Astrocyte (in vitro differentiated cells and primary cell): ENCODE measurements at regions not wholly inside any gene's neighbourhood (a gene's known extent, or its start where the extent isn't known, plus 50 kb on each side); places are given as distances from the start of the nearest gene placed in this dataset.

Source experiments
- DNase-seq: peaks from one replicate; pipeline ENCODE4 v3.0.0-alpha.2; 2010; ENCODE audit warnings: low read depth
- FAIRE-seq: peaks from 2 replicates; lab custom pipeline; 2011; peaks lifted over from hg19 to GRCh38; lab: Jason Lieb, UNC
- H2AFZ ChIP-seq: 2 replicates; pipeline ENCODE4 v1.6.0; 2012; ENCODE audit warnings: low read depth, low read length, inconsistent platforms
- H3K27ac ChIP-seq: 2 replicates; pipeline ENCODE4 v1.5.1; 2011; ENCODE audit warnings: low read depth, low read length, inconsistent platforms
- H3K27me3 ChIP-seq: 2 replicates; pipeline ENCODE4 v1.6.0; 2011; ENCODE audit warnings: low read length, inconsistent platforms; ENCODE audit not compliant: insufficient read depth
- H3K36me3 ChIP-seq: 2 replicates; pipeline ENCODE4 v1.5.1; 2011; ENCODE audit warnings: low read length, inconsistent platforms; ENCODE audit not compliant: insufficient read depth
- H3K4me1 ChIP-seq: 2 replicates; pipeline ENCODE4 v1.5.1; 2011; ENCODE audit warnings: low read length, inconsistent platforms; ENCODE audit not compliant: insufficient read depth
- H3K4me2 ChIP-seq: 2 replicates; pipeline ENCODE4 v1.6.0; 2012; ENCODE audit warnings: low read length, inconsistent platforms
- H3K4me3 ChIP-seq: 2 replicates; pipeline ENCODE4 v1.5.1; 2011; ENCODE audit warnings: low read depth, mild to moderate bottlenecking, low read length, inconsistent platforms; ENCODE audit not compliant: insufficient read depth
- H3K79me2 ChIP-seq: 2 replicates; pipeline ENCODE4 v1.6.0; 2012; ENCODE audit warnings: mild to moderate bottlenecking, low read length, inconsistent platforms; ENCODE audit not compliant: insufficient read depth
- H3K9ac ChIP-seq: 2 replicates; pipeline ENCODE4 v1.6.0; 2012; ENCODE audit warnings: mild to moderate bottlenecking, low read length, inconsistent platforms
- H3K9me3 ChIP-seq: 2 replicates; pipeline ENCODE4 v1.5.1; 2012; ENCODE audit warnings: low read depth, mild to moderate bottlenecking, low read length, inconsistent platforms; ENCODE audit not compliant: insufficient read depth
- H4K20me1 ChIP-seq: 2 replicates; pipeline ENCODE4 v1.6.0; 2012; ENCODE audit warnings: low read length, inconsistent platforms; ENCODE audit not compliant: insufficient read depth
- H3K27ac Mint-ChIP-seq: one replicate; pipeline ENCODE4 v1.8.0; 2021; ENCODE audit warnings: mild to moderate bottlenecking, mixed read lengths; ENCODE audit not compliant: unreplicated experiment
- H3K27me3 Mint-ChIP-seq: one replicate; pipeline ENCODE4 v1.8.0; 2021; ENCODE audit warnings: low read depth, mixed read lengths; ENCODE audit not compliant: unreplicated experiment
- H3K36me3 Mint-ChIP-seq: one replicate; pipeline ENCODE4 v1.8.0; 2021; ENCODE audit warnings: low read depth, mixed read lengths; ENCODE audit not compliant: unreplicated experiment
- H3K4me1 Mint-ChIP-seq: one replicate; pipeline ENCODE4 v1.8.0; 2021; ENCODE audit warnings: low read depth, mixed read lengths; ENCODE audit not compliant: unreplicated experiment
- H3K4me3 Mint-ChIP-seq: one replicate; pipeline ENCODE4 v1.8.0; 2021; ENCODE audit warnings: mild to moderate bottlenecking, moderate library complexity, mixed read lengths; ENCODE audit not compliant: unreplicated experiment
- H3K9me3 Mint-ChIP-seq: one replicate; pipeline ENCODE4 v1.8.0; 2021; ENCODE audit warnings: mild to moderate bottlenecking, mixed read lengths; ENCODE audit not compliant: unreplicated experiment
- CTCF ChIP-seq: IDR thresholded peaks from 2 replicates; pipeline ENCODE4 v1.5.1; 2011; ENCODE audit warnings: low read depth, mild to moderate bottlenecking, inconsistent platforms, low read length, moderate library complexity; ENCODE audit not compliant: insufficient read depth
- EZH2 ChIP-seq: IDR thresholded peaks from 2 replicates; pipeline ENCODE4 v1.6.1; 2012; ENCODE audit warnings: mild to moderate bottlenecking, low read length, inconsistent platforms; ENCODE audit not compliant: insufficient read depth

- Histone ChIP-seq H3K4me3 (no peak overlapping the region), H4K20me1 (no peaks in the 10 kb centered on the region), H3K4me2 (no peak overlapping the region), H3K36me3 (no peaks in the 10 kb centered on the region), H2AFZ (no peak overlapping the region), H3K9me3 (no peaks in the 10 kb centered on the region), H3K79me2 (no peaks in the 10 kb centered on the region), H3K27ac (no peak overlapping the region), H3K4me1 (no peaks in the 10 kb centered on the region), H3K27me3 (no peaks in the 10 kb centered on the region), H3K9ac (no peak overlapping the region)
- Mint-ChIP-seq H3K4me1 (peaks cover 3% of the 10 kb centered on the region), H3K27ac (no peak overlapping the region), H3K9me3 (no peaks in the 10 kb centered on the region), H3K36me3 (no peaks in the 10 kb centered on the region), H3K27me3 (peaks cover 28% of the 10 kb centered on the region), H3K4me3 (no peak overlapping the region)
- no peak for FAIRE-seq
- no peak for TF ChIP-seq CTCF
- TF ChIP-seq EZH2: no peak
- no peak for DNase-seq
Observed at GRCh38 chr5:61622156-61622555, 290.1 kb downstream of the ZSWIM6 start.

GRCh38 chr5:61623401-61624069 lies 291.5 kb downstream of the ZSWIM6 start:
- no peak overlapping the region for H3K4me3 ChIP-seq
- peaks cover 3% of the 10 kb centered on the region for H3K4me1 Mint-ChIP-seq
- no peak overlapping the region for H3K4me3 Mint-ChIP-seq
- H3K4me2 ChIP-seq: no peak overlapping the region
- FAIRE-seq (no peak), DNase-seq (peak; percentile 12)
- peak; percentile 30 for TF ChIP-seq CTCF
- no peak for TF ChIP-seq EZH2
- no peaks in the 10 kb centered on the region for H3K9me3 Mint-ChIP-seq
- H3K27ac ChIP-seq: no peak overlapping the region
- no peaks in the 10 kb centered on the region for H3K79me2 ChIP-seq
- no peak overlapping the region for H3K27ac Mint-ChIP-seq
- H4K20me1 ChIP-seq: no peaks in the 10 kb centered on the region
- H3K4me1 ChIP-seq: no peaks in the 10 kb centered on the region
- H2AFZ ChIP-seq: no peak overlapping the region
- no peaks in the 10 kb centered on the region for H3K27me3 ChIP-seq
- no peaks in the 10 kb centered on the region for H3K36me3 Mint-ChIP-seq
- peaks cover 25% of the 10 kb centered on the region for H3K27me3 Mint-ChIP-seq
- no peak overlapping the region for H3K9ac ChIP-seq
- H3K36me3 ChIP-seq: no peaks in the 10 kb centered on the region
- no peaks in the 10 kb centered on the region for H3K9me3 ChIP-seq

GRCh38 chr5:61624553-61625136 lies 292.6 kb downstream of the ZSWIM6 start:
- DNase-seq (no peak), FAIRE-seq (no peak)
- Histone ChIP-seq H3K4me1 (no peaks in the 10 kb centered on the region), H3K79me2 (no peaks in the 10 kb centered on the region), H3K9me3 (no peaks in the 10 kb centered on the region), H2AFZ (no peak overlapping the region), H3K36me3 (no peaks in the 10 kb centered on the region), H3K4me2 (peak overlapping the region; percentile 84), H3K27me3 (no peaks in the 10 kb centered on the region), H3K9ac (no peak overlapping the region), H3K27ac (no peak overlapping the region), H3K4me3 (no peak overlapping the region), H4K20me1 (no peaks in the 10 kb centered on the region)
- Mint-ChIP-seq H3K4me1 (peaks cover 3% of the 10 kb centered on the region), H3K27ac (no peak overlapping the region), H3K4me3 (no peak overlapping the region), H3K27me3 (peaks cover 20% of the 10 kb centered on the region), H3K36me3 (peaks cover 2% of the 10 kb centered on the region), H3K9me3 (no peaks in the 10 kb centered on the region)
- TF ChIP-seq EZH2 (no peak), CTCF (no peak)
